Fibroblast of skin of left quadriceps (primary cell): ENCODE measurements at regions not wholly inside any gene's neighbourhood (a gene's known extent, or its start where the extent isn't known, plus 50 kb on each side); places are given as distances from the start of the nearest gene placed in this dataset.
A peak's percentile ranks its signal among the peaks of the same experiment; 100 is the strongest.
"Not testable (repeated sequence)": the region's sequence is repeated elsewhere in the genome, so short reads cannot be mapped to it uniquely, and the experiment has no call there.

Experiments used
- DNase-seq, 2 experiments: peaks; one replicate each; pipeline ENCODE4 v3.0.0-alpha.2; 2013; ENCODE audit warnings: low read depth in 2 of 2

DNA sequence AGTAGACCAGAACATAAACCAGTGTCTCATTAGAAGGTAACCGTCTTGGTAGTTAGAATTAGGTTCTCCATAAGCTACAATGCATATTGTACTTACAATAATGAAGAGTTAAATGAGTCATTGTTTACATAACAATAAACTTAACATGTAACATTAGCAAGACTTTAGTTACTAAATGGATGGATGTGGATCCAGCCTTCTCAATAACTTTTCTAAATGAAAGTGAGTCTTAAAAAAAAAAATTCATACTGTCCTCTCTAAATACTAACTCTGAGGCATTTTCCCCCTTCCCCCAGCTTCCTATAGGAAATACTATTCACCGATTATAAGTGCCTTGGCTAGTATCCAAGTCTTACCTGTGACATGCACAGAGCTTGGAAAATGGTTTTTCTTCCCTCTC lies 155.3 kb downstream of the CYB561 start:
- DNase-seq: no peak

DNA sequence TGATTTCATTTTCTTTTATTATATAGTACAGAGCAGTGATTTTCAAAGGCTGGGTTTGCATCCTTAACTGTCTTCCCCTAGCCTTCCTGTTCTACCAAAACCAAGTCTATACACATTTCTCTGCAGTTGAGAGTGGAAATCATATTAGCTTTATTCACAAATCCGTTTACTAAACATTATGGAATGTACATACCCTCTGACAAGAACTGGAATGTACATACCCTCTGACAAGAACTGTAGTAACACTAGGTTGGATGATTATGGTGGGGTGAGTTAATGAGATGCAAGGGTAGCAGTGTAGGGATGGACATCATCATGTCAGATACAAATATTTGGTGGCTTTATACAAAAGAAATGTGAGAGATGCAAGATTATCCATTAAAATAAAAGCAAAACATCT lies 154.8 kb downstream of the CYB561 start:
- DNase-seq: no peak

DNA sequence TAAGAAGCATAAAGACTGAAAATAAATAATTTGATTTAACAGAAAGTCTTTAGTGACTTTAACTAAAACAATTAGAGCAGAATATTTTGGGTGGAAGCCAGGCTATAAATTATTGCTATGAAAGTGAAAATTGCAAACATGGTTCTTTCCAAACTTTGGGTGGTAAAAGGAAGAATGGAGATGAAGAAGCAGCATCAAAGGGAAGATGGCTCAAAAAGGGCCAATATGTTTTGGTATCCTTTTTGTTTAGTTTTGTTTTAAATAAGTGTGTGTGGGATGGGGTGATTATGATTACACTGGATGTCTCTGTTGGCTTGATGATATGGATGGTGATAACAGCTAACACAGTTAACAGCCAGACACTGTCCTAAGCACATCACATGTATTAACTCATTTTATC lies 153.7 kb downstream of the CYB561 start:
- no peak for DNase-seq

- DNase-seq: peak; percentile 42 to 46
These were observed 152.6 kb downstream of the CYB561 start for GRCh38 chr17:63293323-63294075.

DNA sequence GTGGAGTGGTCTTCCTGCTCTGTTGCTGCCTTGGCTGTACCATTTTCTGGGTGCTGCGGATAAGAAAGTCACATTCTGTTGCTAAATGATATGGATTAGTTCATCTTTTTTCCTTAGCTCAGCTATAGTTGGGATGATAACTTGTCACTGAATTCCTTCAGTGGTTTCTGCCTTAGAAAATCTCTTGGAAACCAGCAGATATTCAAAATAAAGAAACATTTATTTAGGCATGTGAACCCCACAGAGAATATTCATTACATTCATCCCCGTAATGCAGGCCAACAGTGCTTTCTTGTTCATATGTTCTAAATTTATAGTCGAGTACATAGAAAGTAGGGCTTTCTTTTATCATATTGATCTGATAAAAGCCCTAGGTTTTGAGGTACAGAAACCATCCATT lies 151.3 kb downstream of the CYB561 start:
- DNase-seq: no peak

DNA sequence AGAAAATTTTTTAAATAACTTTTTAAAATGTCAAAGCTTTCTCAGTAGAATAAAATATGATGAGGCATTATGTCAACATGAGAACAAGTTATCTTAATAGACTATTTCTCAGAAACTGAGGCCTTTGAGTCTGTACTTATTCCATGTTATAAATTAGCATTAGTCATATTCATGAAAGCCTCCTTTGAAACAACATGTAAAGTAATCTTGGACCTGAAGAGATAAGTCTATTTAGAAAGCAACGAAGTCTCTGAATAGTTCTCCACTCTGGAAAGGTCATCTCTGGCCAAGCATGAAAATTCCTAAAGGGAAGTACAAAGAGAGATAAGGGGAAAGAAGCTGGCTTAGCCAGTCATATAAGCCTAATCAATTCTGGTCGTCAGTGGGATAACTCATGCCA lies 150.8 kb downstream of the CYB561 start:
- no peak for DNase-seq

DNA sequence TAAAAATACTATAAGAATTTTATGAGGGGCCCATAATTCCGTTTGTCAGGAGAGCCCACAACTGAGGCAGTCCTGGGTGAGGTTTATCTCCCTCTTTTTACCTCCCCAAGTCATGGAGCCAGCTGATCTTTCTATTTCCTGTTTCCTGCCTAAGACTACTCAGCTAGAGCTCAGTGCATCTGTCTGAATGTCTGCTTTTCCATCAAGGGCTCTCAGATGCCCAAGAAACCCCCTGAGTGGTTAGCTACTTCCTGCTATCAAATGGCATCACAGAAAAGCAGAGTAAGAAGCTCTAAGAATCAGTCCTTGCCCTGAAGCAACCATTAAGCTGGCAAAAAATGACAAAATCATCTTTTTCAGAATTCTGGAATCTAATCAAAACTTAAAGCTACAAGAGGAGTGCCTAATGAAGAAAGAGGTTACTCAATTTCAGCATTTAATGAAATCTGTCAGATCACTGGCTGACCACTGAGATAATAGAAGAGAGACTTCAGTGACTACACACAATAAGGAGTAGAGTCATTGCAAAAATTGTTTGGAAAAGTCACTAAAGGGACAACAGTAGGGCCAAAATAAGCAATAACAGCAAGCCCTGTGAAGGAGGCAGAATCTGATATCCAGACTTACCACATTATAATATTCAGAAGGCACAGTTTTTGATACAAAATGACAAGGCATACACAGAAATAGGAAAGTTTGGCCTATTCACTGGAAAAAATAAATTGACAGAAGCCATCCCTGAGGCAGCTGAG lies 150.1 kb downstream of the CYB561 start:
- no peak for DNase-seq

- DNase-seq: not testable (repeated sequence)
These were observed 147.2 kb downstream of the CYB561 start for GRCh38 chr17:63298916-63299315.

GRCh38 chr17:63304704-63305261 lies 141.3 kb downstream of the CYB561 start:
- DNase-seq: no peak

- DNase-seq: no peak
These were observed 140.2 kb downstream of the CYB561 start for GRCh38 chr17:63305857-63306256.

DNA sequence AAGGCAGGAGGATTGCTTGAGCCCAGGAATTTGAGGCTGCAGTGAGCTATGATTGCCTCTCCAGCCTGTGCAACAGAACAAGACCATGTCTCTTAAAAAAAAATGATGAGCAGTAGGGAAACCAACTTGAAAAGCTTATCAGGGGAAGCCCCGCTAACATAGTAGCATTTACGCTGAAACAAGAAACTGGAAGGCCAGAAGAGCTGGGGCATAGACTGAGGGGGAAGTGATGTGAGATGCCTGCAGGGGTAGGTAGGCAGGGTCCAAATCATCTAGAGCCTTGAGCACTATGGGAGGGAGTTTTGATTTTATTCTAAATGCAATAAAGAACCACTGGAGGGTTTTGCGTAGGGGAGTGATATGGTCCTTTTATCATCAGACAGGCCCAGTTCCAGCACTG lies 139.3 kb downstream of the CYB561 start:
- DNase-seq: no peak

- no peak for DNase-seq
These were observed 137.8 kb downstream of the CYB561 start for GRCh38 chr17:63308272-63308671.

GRCh38 chr17:63309021-63309420 lies 137.1 kb downstream of the CYB561 start:
- DNase-seq: no peak

DNA sequence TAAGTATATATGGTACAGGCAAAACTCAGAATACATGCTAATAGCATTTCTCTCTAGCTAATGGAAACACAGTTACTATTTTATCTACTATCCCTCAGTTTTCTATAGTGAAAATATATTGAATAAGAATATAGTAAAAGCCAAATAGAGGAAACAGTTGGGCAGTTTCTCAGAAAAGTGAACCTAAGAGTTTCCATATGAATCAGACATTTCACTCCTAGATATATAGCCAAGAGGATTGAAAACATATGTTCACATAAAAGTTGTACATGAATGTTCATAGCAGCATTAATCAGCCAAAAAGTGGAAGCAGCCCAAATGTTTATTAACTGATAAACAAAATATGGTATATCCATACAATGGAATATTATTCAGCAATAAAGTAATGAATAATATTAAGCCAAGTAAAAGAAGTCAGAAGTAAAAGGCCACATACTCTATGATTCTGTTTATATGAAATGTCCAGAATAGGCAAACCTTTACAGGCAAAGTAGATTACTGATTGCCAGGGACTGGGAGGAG lies 134.6 kb downstream of the CYB561 start:
- peak; percentile 36 to 42 for DNase-seq

DNA sequence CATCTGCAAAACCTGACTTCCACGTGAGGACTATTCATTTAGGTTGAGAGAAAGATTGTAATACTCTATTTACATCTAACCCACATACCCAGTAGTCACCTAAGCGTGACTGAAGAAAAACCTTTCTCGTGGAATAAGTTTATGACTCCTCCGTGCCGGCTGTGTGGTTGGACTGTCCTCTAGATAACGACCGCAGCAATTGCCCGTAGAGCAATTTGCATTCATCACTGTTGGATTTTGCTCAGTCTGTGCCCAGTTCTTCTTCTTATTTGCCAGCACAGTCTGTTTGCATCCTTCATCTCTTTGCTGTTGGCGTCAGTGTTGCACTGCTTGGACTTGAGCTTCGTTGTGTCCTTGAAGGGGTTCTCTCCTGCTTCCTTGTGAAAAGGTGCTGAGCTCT lies 131.3 kb downstream of the CYB561 start:
- DNase-seq: no peak

- DNase-seq: no peak
These were observed 130.0 kb downstream of the CYB561 start for GRCh38 chr17:63316100-63316499.

GRCh38 chr17:63317166-63317840 lies 128.8 kb downstream of the CYB561 start:
- no peak for DNase-seq

DNA sequence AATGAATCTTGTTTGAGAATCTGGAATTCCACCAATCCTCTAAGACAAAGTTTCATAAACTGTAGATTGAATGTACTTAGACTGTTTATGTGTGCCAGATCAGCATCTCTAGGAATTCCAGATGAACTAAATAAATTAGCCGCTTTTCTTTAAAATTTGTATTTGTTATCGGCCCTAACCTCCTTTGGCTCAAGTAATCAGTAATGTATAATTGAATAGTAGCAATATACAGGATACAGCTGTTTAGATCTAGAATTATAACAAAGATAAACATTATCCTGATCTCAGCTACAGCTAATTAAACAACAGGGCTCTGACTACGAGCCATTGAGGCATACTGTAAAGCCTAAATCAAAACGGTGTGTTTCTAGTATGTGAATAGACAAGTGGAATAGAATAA lies 120.3 kb downstream of the CYB561 start:
- no peak for DNase-seq

DNA sequence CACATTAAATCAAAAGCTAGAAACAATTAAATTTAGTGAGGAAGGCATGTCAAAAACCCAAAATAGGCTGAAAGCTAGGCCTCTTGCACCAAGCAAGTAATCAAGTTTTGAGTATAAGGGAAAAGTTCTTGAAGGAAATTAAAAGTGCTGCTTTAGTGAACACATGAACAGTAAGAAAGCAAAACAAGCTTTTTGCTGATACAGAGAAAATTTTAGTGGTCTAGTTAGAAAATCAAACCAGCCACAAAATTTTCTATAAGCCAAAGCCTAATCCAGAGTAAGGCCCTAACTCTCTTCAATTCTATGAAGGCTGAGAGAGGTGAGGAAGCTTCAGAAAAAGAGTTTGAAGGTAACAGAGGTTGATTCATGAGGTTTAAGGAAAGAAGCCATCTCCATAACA lies 116.2 kb downstream of the CYB561 start:
- no peak for DNase-seq

GRCh38 chr17:63331301-63332061 lies 114.6 kb downstream of the CYB561 start:
- no peak for DNase-seq

- no peak for DNase-seq
These were observed 113.8 kb downstream of the CYB561 start for GRCh38 chr17:63332286-63332685.
